ENCODE measurements at regions not wholly inside any gene's neighbourhood (a gene's known extent, or its start where the extent isn't known, plus 50 kb on each side); places are given as distances from the start of the nearest gene placed in this dataset.
"Not testable (repeated sequence)": the region's sequence is repeated elsewhere in the genome, so short reads cannot be mapped to it uniquely, and the experiment has no call there.

- DNase-seq, result no peak
These were observed 167.9 kb downstream of the RGS9 start for GRCh38 chr17:65305116-65305515.

DNA sequence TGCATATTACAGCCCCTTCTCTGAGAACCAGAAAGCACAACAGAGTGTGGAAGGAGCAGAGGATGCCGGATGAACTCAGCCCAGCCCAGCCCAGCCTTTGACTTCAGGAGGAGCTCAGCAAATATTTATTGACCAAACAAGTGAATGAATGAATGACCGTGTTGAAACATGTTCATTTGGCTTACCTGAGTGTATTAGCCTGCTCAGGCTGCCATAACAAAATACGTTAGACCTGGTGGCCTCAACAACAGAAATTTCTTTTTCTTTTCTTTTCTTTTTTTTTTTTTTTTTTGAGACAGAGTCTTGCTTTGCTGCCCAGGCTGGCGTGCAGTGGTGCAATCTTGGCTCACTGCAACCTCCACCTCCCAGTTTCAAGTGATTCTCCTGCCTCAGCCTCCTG, 164.7 kb downstream of the RGS9 start:
- DNase-seq, result not testable (repeated sequence)

GRCh38 chr17:65301184-65301583, 164.0 kb downstream of the RGS9 start:
- no peak for DNase-seq

GRCh38 chr17:65297916-65298315, 160.7 kb downstream of the RGS9 start:
- no peak for DNase-seq

DNA sequence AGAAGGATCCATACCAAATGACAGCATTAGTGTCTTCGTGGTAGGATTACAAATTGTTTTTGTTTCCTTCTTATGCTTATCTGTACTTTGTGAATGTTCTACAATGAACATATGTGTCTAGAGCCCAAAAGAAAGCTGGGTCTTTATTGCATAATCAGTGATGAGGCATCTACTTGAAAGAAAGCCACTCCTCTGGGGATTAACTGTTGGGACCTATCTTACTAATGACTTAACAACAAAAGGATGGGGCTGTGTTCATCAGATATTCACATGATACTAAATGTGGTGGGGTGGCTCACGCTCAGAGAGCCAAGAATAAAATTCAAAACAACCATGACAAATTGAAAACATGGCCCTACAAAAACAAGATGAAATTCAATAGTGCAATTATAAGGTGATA, 160.2 kb downstream of the RGS9 start:
- no peak for DNase-seq

DNA sequence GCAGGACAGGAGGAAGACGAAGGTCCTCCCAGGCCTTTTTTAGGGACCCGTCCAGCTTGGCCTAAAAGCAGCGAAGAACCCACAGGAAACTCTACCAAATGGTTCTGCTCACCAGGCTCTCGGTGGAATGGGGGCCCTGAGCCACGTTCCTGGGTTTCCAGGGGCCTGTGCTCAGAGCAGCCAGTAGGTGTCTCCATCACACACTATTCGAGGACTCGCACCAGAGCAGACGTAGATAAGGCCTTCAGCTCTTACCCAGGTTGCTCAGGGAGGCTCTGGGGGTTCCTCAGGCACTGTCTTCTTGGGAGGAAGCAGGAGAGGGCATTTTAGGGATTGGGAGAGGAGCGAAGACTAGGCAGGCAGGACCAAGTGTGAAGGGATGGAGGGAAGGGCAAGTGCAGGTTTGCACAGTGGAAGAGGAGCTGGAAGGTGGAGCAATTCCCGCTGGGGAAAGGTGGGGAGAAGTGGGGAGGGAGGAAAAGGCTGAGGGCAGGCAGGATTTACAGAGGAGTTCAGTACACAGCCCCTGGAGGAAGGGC, 157.1 kb downstream of the RGS9 start:
- DNase-seq, result peak; percentile 36

DNA sequence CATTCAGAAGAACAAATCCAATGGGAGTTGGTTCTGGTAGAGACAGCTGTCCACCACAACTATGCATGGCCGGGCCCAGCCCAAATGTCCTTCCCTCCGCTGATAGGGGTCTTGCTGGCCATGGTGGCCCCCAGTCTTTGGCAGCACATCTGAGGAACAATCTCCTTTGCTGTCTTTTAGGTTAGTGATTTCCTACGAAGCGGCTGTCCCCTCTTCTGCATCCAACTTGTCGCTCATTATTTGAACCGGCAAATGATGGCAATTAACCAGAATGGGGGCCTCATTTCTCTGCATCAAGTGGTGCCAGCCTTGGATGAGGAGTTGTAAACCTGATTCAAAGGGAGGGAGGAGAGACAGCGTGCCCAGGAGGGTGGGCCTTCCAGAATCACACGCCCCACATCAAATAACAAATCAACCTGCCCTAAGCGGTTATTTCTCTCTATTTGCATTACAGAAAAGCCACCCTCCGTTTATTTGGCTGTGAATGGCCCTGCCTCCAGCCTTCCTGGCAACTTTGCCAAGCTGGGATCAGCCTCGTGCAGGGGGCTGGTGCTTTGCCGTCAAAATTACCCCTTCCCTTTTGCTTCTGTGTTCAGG, 156.5 kb downstream of the RGS9 start:
- no peak for DNase-seq

GRCh38 chr17:65292430-65292829, 155.3 kb downstream of the RGS9 start:
- DNase-seq, result no peak

DNA sequence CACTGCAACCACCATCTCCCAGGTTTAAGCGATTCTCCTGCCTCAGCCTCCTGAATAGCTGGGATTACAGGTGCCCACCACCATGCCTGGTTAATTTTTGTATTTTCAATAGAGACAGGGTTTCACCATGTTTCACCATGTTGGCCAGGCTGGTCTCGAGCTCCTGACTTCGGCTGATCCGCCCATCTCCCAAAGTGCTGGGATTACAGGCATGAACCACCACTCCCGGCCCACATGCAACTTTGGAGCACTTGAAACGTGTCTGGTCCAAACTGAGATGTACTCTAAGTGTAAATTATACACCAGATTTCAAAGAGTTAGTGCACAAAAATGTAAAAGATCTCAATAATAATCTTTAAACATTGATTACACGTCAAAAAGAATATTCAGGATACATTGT, 154.1 kb downstream of the RGS9 start:
- DNase-seq, result not testable (repeated sequence)

GRCh38 chr17:65290616-65291015, 153.4 kb downstream of the RGS9 start:
- no peak for DNase-seq

DNA sequence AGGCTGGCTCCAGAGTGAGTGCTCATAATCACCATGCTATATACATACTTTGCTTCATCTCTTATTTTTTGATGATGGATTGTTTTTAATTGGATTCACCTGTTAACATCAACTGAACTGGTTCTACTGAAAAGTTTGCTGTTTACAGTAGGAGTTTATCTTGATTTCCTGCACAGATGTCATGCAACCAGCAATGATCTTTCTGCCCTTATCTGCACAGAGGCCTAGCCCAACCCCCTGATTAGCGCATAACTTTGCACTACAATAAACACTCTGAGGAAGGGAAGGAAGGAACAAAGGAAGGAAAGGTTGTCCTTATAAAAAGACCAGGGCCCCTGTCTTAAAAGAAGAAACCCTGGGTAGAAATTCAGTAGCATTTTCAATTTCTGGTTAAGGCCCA, 152.9 kb downstream of the RGS9 start:
- no peak for DNase-seq

GRCh38 chr17:65287040-65287439, 149.9 kb downstream of the RGS9 start:
- DNase-seq, result no peak

- DNase-seq, result no peak
These were observed 146.5 kb downstream of the RGS9 start for GRCh38 chr17:65283704-65284103.

- DNase-seq, result no peak
These were observed 142.3 kb downstream of the RGS9 start for GRCh38 chr17:65279456-65279855.

GRCh38 chr17:65278820-65279184, 141.6 kb downstream of the RGS9 start:
- DNase-seq, result no peak

GRCh38 chr17:65278050-65278819, 141.1 kb downstream of the RGS9 start:
- no peak for DNase-seq

DNA sequence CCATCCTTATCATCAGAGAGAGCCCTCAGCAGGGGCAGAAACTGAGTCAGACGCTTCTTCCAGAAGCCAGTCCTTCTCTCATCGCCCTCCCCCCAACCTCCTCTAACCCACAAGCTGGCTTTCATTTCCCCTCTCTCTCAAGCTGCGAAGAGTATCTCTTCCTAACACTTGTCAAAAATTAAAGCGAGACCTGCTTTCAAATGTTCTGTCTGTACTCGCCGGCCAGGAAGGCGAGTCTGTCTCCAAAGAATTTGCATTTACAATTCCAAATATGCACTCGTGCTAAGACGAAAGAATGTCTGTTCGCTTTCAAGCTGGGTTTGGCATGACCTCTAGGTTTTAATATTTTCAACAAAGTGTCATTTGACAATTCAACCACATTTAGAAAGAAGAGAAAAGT, 140.4 kb downstream of the RGS9 start:
- no peak for DNase-seq
